ENCODE measurements at regions not wholly inside any gene's neighbourhood (a gene's known extent, or its start where the extent isn't known, plus 50 kb on each side); places are given as distances from the start of the nearest gene placed in this dataset.

DNA sequence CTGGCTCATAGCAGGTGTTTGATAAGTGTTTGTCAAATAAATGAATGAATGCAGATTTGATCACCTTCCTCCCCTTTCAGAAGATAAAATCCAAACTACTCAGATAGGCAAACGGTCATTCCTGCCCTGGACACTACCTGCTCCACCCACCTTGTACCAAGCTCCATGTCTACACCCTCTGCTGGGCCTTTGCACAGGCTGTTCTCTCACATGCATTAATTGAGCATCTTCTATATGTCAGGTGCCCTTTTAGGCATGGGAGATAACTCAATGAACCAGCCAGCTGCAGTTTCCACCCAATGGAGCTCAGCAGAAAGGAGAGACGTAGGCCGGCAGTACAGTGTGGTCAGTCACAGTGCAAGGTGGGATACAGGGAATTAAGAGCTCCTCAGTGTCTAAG lies 102.3 kb upstream of the CPEB4 start:
- no peak for DNase-seq

DNA sequence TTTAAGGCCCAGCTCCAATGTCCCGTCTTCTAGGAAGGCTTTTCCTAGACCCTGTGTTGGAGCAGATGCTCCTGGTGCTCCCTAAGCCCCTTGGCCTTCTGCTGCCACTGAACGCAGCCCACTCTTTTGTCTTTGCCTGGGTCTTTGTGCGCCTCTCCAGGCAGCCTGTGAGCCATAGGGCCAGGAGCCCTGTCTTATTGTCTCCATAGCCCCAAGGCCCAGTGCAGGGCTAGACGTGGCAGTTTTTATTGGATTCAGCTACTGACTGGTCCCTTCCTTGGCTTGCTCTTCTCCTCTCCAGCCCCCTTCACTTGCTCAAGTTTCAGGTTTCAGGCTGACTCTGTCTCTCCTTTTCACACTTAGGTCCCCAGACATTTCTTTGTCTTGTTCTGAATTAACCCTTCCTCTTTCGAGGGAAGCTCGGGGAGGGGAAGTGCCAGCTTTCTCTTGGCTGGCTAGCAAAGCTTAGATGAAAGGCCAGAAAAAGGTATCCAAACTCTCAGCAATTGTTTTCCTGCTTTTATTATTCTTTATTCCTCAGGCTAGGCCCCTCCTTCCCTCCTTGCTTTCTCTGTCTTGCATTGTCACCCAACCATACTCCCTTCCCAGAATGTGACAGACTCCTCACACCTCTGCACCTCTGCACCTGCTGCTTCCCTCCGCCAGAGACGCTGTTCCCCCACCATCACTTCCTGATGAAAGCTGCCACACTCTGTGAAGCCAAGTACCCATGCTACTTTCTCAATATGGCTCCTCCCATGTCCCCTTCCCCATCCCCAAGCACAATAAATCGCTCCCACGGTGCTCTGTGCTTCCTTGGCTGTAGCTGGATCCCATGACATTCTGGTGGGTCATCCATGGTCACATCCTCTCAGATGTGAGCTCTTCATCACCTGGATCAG lies 101.6 kb upstream of the CPEB4 start:
- no peak for DNase-seq

DNA sequence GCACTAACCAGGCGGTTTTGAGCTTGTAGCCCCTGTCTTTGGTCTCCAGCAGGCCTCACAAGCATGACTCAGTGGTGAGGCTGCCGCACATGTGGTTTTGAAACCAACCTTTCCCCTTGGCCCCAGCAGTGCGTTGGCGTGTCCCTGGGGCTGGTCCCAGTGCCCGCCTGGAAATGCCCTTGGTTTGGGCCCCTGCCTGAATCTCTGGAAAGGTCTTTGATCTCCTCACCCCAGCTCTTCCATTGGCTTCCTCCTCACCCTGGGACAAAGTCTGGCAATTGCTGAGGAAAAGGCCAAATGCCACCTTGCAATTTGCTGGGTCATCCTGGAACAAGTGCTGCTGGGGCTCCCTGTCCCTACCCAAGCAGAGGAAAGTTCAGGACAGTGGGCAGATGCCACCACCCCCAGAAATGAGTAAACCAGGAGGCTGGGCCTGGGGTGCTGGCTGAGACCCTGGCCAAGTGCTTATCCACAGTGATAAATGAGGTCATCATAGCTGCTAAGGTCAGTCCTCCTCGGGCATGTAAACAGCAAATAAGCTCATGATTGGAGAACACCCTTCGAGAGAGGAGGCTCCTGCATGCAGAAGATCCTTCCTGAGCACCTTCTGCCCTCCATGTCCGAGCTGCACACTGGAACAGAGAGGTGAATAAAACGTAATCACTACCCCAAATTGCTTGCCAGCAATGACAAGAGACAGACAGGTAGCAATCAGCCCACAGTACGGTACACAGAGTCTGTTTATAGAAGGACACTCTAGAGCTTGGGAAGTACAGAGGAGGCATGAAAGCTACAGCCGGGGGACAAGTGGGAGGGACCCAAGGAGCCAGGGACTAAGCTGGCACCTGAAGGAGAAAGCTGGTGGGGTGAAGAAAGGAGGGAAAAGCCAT lies 98.9 kb upstream of the CPEB4 start:
- no peak for DNase-seq

DNA sequence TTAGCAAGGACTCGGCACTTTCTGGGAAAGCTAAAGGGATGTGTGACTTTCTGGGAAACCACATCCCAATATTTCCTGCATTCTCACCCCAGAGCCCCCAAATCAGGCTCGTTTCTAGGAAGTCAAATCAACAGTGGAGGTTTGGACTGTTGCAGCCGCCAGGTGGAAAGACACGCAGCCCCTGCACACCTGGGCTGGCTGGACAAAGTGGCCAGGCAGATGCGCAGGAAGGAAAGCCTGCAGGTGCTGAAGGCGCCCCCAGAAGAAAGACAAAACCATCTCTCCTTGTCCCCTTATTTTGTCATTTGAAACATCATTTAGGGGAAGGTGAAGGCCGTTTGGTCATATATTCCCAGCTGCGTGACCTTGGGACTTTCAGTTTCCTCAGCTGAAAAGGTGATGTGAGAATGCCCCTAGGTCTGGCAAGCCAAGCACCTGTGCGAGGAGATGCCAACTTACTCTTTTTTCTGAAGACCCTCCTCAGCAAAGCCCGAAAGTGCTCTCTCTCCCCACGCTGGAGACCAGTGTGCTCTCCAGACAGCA lies 97.9 kb upstream of the CPEB4 start:
- no peak for DNase-seq

DNA sequence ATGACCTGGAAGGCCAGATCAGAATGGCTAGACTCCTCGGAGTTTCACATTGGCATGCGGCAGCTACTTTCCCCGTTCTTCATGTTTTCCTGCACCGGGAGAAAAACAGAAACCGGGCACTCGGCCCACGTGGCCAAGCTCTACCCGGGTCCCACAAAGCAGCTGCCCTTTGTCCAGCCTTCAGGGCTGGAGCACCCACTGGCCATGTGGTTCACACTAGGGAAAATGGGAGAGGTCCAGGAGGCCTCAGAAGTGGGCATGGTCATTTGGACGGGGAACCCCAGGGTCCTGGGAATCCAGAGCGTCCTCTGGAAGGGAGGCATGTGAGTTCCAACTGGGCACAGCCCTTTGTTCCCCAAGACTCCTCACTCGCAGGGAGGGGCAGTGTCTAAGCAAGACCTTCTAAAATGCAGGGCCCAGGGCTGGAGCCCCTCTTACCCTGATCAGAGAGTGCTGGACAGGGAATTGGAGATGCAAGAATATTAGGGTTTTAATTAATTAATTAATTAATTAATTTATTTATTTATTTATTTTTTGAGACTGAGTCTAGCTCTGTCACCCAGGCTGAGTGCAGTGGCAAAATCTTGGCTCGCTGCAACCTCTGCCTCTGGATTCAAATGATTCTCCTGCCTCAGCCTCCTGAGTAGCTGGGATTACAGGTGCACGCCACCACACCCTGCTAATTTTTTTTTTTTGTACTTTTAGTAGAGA lies 97.2 kb upstream of the CPEB4 start:
- no peak for DNase-seq

DNA sequence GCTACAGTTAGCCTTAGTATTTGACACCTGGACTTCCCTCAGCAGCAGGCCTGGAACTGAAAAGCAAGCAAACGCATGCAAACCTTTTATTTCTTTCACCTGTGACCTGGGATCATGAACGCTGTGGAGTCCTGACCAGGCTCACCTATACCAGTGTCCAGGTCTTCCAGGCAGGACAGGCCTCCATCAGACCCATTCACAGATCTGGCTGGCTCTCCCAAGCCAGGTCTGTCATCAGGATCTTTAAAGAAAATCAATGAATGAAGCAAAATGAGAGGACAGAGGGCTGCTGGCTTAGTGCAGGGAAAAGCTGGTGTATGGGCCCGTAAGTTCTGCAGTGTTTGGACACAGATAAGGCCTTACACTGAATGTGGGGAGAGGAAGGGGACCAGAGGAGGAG lies 96.3 kb upstream of the CPEB4 start:
- DNase-seq: no peak

DNA sequence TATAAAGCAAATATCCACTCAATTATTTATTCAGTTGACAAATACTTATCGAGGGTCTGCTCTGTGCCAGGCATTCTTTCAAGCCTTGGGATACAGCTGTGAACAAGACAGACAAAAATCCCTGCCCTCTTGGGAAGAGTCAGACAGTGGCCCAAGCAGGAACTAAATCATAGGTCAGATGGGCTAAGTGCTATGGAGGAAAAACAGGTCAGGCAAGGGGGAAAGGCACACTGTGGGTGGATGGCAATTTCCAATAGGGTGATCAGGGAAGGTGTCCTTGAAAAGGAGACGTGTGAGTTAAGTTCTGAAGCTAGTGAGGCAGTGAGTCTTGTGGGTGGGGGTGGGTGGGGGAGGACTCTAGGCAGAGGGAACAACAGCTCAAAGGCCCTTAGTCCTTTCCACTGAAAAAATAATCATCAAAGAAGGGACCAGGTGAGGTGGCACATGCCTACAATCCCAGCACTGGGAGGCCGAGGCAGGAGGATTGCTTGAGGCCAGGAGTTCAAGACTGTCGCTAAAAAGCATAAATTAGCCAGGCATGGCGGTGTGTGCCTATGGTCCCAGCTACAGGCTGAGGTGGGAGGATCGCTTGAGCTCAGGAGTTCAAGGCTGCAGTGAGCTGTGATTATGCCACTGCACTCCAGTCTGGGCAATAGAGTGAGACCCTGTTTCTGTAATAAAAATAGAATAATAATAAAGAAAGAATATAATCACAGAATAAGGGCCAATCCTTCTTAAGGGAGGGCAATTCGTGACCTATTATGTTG lies 95.2 kb upstream of the CPEB4 start:
- DNase-seq: no peak

DNA sequence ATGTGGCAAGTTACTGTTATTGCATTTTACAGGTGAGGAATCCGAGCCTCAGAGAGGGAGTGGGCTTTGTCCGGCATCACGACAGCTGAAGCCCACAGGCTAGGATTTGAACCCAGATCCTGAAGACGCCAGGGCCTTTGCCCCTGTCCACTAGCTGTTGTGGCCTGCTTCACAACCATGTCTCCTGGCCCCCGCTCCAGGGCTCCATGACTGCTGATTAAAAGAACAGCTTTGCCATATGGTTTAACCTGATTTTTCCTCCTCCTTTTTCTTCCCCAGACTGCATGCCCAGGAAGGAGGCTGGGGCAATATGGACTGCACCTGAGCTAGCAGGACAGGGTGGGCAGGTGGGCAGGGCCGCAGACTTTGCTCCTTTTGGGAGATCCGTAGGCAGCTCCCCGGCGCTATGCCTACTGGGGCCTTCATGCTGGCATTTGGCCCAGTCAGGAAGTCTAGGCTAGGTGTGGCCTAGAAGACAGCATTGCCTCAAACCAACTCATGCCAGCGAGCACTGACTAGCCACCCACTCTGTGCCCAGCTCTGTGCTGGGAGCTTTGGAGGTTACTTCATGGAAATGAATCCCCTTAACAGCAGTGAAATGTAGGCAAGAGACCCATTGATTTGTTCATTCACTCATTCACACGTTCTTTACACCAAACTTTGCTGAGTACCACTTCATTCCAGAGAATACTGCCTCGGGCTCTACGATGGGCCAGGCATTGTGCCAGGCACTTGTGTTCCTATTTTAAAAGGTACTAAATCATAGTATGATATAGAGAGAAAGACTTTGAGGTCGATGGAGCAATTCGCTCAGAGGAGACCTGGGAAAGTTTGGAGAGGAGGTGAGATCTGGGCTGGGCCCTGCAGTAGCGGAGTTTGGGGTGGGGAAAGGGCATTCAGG lies 94.3 kb upstream of the CPEB4 start:
- DNase-seq: no peak

DNA sequence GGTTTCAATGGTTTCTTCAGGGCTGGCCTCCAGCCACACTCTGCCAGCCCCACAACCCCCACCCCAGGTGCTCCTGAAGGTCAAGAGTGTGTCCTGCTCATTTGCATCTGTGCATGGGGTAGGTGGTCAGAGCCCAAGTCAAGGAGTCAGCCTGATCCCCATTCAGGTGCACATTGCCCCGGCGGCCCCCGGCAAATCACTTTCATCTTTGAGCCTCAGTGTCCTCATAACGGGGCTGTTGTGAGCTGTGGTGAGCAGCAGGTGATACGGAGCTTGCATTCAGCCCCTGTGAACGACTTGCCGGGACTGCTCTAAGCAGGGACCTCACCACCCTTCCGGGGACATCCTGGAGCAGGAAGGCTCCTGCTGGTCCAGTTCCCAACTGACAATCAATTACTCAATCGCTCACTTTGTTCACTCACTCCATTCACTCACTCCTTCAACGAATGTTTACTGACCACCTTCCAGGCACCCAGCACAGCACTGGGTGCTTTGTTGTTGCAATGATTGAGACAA lies 93.2 kb upstream of the CPEB4 start:
- peak; percentile 30 for DNase-seq

DNA sequence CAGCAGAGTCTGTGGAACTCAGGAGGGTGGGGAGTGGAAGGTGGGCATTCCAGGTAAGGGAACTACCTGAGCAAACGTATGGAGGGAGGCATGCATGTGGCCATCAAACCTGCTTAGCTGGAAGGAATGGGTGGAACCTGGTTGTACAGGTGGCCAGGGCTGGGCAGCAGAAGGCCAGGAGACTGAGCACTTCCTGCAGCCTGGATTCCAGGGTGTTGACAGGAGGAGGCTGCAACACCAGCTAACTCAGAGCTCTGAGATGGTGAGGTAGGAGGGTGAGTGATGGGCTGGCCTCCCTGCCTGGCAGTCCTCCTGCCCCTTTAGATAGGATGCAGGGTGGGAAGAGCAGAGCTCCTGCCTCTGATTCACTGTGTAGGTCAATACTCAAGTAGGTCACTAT lies 92.5 kb upstream of the CPEB4 start:
- DNase-seq: no peak

DNA sequence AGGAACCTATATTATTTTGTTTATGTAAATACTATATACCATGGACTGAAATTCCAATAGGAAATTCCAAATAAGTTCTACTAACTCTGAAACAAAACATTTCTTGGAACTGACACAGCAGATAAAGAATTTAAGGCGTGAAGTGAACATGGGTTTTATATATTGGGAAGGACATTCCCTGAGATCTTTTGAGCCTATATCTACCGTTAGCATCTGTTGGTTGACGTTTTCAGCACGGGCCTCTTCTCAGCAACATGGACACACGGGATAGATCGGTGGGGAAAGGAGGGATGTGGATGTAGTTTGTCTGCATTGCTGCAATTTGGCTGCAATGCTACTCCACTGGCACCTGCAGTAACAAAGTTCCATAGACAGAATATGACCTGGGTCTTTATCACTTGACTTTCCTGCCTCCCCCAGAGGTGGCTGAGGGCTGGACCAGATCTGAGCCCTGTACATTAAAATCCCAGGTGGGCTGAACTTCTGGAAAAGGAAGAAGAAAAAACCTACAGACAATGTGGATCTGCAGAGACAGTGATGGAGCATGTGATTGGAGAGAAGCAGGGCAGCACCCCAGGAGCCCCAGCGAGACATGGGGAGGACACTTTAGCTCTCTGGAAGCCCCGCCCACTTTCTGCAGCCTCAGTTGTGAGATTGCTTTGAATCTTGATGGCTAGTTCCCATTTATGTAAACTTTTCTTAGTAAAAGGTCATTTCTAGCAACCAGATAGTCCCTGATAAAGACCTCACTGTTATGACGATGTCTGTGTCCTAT lies 91.2 kb upstream of the CPEB4 start:
- DNase-seq: no peak

DNA sequence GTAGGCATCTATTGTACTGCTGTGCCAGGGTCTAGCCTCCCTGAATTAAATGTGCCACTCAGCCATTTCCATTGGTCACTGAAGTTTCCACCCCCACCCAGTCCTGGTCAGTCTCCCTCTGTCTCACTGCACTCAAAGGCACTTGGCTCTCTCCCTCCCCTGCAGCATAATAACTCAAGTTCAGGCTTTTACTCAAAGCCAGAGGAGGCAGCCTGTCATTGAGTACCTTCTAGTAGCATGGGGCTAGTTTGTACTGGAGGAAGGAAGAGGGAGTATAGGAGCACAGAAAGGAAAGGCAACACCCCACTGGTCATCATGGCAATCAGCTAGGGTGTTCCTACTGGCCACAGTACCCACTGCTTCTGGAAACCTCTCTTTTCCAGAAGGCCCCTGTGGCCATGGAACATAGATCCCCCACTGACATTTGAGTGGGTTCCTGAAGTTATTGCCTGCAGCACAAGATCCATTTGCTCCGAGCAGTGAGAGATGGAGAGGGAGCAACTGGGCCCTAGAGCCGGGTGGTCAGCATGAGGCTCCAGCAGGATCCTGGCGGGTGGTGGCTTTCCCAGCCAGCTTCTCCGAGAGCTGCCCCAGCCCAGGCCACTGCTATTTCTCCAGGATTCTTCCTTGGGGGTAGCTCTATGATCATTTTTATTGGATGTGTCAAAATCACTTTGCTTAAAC lies 89.9 kb upstream of the CPEB4 start:
- no peak for DNase-seq

DNA sequence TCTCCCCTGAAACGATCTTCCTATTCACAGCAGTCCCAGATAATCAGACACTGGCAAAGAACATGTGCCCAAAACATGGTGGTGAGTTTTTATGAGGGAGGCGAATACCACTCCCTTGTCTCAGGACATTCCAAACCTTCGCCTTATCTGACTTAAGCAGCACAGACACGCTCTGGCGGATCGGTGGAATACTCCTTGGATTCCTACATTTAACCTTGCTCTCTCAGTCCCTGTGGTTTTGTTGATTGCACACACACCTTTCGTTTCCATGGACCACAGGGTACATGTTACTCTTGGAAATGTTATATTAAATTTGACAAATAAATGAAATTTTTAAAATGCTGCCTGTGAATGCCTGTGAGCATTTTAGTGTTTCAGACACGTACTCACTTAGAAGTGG lies 87.8 kb upstream of the CPEB4 start:
- DNase-seq: no peak

DNA sequence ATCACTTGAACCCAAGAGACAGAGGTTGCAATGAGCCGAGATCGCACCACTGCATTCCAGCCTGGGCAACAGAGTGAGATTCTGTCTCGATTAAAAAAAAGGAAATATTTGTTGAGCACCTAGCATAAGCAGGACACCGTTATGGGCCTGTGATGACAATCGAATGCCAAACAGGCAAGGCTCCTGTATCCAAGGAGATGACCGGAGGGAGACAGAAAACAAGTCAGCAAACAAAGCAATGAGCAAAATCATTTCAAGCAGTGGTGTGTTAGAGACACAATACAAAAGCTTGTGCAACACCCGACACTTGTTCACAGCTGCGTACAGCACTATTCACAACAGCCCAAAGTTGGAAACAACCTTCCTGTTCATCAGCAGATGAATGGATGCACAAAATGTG lies 87.1 kb upstream of the CPEB4 start:
- no peak for DNase-seq

DNA sequence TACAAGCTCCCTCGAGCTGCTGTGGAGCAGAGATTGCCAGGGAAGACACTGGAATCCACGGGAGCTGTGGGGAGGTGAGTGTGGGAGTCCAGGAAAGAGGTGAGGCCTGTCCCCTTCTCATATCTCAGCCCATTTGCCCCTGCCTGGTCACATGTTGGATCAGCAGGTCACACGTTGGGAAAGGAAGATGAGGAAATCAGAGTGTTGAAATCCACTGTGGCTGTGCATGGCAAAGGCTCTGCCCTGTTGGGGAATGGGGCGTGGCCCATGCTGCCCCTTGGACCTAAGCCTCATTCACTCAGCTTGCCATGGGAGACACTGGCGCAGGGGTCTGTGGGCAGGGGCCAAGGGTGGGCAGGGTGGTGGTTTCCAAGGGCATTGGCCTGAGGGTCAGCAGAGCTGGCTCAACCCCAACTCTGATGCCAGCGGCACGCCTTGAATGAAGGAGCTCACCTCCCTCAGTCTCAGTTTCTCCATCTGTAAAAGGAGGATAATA lies 85.4 kb upstream of the CPEB4 start:
- DNase-seq: no peak

DNA sequence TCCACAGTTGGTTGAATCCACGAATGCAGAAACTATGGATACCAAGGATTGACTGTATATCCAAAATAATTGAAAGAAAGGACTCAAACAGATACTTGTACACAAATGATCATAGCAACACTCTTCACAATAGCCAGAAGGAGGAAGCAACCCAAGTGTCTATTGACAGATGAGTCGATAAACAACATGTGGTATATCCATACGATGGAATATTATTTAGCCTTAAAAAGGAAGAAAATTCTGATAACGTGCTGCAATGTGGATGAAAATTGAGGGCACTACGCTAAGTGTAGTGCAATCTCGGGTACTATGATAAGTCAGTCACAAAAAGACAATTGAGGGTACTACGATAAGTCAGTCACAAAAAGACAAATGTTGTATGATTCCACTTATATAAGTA lies 83.6 kb upstream of the CPEB4 start:
- DNase-seq: no peak

DNA sequence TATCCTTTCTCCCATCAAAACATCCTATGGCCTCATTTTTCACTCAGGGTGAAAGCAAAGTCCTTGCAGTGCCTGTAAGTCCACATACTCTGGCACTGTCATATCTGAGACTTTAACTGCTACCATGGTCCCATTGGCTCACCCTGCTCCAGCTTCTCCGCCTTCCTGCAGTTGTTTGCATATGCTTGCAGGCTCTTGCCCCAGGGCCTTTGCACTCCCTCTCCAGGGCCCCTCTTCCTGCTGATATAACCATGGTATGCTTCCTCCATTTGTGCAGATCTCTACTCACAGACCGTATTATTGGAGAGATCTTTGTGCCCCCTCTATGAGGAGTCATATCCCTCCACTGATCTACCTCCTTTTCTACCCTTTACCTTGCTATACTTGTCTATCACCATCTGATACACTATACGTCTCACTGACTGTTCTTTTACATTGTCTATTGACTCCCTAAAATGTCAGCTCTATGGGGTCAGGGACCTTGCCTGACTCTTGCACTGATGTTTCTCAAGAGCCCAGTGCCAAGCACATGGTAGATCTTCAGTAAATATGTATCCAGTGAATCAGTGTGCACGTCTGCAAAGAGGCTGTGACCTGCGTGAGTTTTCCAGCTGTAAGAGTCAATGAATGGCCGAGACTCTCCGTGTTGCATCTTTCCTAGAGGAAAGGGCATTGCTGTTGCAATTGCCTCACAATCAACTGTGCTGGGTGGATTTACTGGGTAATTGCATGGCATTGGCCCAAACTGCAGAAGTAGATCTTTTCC lies 81.7 kb upstream of the CPEB4 start:
- no peak for DNase-seq

DNA sequence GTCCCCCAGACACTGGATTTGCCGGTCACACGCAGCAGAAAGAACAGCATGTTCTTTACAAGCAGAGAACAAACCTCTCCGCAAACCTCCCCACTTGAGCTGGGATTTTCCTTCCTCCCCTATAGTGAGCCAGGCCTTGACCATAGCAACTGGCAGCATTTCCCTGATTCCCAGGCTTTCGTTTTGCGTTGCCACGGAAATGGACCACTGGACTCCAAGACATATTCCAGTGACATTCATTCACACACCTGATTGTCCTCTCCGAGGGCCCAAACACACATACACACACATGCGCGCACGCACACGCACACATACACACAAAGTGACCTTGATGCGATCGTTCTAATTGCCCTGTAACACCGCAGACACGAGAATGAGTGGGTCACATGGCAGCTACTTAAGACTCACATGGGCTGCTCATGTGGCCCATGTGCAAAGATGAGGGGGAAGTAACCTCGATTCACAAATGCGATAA lies 80.9 kb upstream of the CPEB4 start:
- no peak for DNase-seq

All from activated effector memory CD4-positive, alpha-beta T cell treated with anti-CD3 and anti-CD28 coated beads, Interleukin-2, amount 50 U/mL, for 16 hours (primary cell).